Tongue (tissue), 1 donor: ENCODE measurements at regions not wholly inside any gene's neighbourhood (a gene's known extent, or its start where the extent isn't known, plus 50 kb on each side); places are given as distances from the start of the nearest gene placed in this dataset.
A peak's percentile ranks its signal among the peaks of the same experiment; 100 is the strongest.
"Not testable (repeated sequence)": the region's sequence is repeated elsewhere in the genome, so short reads cannot be mapped to it uniquely, and the experiment has no call there.

Source experiments
- DNase-seq: peaks from one replicate; pipeline ENCODE4 v3.0.0-alpha.2; 2015

DNA sequence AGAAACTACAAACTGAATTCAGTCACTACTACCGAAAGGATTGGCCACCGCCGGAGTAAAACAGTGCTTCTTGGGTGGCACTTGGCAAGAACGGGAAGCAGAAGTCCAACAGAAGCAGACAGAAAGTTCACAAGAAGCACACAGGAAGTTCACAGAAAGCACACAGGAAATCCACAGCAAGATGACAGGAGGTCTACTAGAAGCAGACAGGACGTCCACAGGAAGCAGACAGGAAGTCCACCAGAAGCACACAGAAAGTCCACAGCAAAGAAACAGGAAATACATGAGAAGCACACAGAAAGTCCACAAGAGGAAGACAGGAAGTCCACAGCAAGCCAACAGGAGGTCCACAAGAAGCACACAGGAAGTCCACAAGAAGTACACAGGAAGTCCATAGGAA is 399.2 kb upstream of the AUTS2 start:
- no peak for DNase-seq

DNA sequence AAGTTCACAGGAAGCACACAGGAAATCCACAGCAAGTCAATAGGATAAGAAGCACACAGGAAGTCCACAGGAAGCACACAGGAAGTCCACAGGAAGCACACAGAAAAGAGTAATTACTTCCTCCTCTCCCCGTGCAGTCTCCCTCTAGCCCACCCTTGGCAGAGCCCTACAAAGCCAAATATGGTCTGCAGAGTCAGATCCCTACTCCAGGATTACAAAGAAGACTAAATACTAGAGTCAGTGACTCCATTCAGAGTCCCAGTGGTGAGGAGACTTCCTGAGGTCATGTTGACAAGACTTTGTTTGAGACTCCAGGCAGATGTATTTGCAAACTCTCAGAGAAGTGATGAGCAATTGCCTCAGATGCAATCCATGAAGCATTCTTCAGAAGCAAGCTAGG is 398.6 kb upstream of the AUTS2 start:
- no peak for DNase-seq

DNA sequence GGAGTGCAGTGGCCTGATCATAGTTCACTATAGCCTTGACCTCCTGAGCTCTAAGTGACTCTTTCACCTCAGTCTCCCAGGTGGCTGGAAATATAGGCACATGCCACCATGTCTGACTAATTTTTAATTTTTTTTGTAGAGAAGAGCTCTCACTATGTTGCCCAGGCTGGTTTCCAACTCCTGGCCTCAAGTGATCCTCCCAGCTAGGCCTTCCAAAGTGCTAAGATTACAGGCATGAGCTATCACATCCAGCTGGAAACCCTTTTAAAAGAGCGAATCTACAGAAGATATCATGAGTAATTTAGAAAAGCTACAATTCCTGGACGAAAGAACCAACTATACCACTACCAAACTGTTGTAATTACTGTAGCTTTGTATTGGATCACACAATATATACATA is 394.4 kb upstream of the AUTS2 start:
- DNase-seq, result peak; percentile 14

DNA sequence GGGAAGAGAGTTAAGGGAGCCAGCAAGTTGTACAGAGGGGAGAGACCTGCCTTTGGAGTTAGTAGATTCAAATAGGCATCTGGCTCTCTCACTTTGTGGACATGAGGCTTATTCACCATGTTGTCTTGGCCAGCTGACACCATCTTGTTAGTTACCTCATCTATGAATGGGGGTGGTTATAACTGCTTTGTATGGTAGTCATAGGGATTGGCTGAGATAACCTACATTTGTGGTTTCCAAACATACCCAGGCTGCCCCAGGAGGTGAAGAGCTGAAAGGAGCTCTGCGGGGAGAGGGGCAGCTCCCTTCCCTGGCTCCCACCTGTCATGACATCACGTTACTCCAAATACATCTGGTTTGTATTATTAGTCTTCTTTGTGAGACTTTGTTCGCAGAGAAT is 393.3 kb upstream of the AUTS2 start:
- DNase-seq, result peak; percentile 23

DNA sequence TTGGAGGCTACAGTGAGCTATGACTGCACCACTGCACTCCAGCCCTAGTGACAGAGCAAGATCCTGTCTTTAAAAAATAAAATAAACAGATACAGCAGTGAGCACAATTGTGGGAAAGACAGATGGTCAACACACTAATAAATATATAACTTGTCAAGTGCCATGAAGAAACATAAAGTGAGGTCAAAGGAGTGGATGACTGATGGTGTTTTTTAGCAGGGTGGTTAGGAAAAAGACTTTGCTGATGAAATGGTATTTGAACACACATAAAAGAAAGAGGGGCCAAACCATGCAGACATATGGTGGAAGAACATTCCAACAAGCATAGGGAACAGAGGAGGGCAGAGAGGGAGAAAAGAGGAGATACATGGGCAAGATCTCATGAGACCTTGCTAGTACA is 392.7 kb upstream of the AUTS2 start:
- no peak for DNase-seq

DNA sequence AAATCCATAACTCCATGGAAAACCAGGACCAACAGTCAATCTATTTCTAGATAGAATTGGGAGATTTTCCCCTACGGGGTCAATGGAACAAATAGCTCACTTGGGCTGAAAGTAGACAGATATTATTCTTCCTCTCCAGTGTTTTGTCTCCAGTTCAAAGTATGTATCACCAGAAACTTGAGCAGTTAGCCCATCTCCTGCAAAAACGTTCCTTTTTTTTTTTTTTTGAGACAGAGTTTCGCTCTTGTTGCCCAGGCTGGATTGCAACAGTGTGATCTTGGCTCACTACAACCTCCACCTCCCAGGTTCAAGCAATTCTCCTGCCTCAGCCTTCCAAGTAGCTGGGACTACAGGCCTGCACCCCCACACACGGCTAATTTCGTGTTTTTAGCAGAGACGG is 390.0 kb upstream of the AUTS2 start:
- no peak for DNase-seq

DNA sequence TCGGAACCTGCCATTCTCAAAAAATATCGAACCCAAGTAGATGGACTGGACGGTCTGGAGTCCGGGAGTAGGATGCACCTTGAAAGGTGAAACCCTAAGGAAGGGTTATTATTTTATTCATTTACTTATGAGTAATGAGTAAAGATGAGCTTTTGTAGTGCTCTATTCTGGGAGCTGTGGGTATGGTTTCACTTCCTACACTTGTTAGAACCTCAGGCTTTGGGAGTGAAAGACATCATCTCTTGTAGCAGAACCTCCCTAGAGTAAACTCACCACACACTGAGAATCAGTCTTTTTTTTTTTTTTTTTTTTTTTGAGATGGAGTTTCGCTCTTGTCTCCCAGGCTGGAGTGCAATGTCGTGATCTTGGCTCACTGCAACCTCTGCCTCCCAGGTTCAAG is 389.4 kb upstream of the AUTS2 start:
- no peak for DNase-seq

DNA sequence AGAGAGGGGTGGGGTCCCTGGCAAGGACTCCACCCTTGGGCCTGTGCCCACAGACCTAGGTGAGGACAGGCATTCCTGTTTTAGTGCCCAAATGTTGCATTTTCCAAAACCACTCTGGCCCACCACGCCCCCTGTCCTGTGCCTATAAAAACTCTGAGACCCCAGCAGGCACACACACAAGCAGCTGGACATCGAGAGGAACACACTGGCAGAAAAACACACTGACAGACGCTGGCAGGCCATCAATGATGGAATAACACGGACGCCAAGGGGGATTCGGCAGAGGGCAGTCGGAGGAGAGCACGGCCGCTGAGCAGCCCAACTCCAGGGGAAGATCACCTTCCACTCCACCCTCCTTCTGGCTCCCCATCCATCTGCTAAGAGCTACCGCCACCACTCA is 386.9 kb upstream of the AUTS2 start:
- DNase-seq, result peak; percentile 16

DNA sequence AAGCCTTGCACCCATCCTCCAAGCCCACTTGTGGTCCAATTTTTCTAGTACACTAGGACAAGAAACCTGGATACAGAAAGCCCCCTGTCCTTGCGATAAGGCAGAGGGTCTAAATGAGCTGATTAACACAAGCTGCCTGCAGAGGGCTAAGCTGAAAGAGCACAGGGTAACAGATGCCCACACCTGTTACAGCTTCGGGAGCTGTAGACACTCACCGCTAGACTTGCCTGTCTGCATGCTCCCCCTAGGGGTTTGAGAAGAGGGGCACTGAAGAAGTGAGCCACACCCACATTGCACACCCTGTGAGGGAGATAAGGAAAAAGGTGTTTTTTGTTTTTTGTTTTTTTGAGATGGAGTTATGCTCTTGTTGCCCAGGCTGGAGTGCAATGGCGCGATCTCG is 386.5 kb upstream of the AUTS2 start:
- peak; percentile 51 for DNase-seq

DNA sequence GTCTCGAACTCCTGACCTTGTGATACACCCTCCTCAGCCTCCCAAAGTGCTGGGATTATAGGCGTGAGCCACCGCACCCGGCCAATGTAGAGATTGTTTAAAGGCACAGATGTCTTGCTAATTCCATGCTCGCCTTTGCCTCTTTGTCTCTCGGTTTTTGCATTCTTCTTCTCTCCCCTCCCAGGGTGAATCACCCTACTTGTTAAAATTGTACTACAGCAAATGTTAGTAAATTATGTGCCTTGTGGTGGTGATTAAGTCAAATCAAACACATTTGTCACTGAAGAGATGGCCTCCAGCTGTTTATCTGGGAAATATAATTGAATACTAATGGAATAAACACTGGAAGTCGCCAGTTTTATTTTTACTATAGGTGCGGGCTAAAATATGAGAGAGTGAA is 384.4 kb upstream of the AUTS2 start:
- DNase-seq, result no peak

DNA sequence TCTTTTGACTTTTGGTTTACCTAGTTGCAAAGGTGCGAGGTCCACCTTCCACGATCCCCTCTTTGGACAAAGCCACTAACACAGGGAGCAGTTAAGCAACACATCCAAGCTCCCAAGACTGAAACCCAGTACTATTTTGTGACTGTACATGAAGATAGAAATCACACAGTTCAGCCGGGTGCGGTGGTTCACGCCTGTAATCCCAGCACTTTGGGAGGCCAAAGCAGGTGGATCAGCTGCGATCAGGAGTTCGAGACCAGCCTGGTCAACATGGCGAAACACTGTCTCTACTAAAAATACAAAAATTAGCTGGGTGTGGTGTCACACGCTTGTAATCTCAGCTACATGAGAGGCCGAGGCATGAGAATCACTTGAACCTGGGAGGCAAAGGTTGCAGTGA is 382.8 kb upstream of the AUTS2 start:
- DNase-seq, result not testable (repeated sequence)

DNA sequence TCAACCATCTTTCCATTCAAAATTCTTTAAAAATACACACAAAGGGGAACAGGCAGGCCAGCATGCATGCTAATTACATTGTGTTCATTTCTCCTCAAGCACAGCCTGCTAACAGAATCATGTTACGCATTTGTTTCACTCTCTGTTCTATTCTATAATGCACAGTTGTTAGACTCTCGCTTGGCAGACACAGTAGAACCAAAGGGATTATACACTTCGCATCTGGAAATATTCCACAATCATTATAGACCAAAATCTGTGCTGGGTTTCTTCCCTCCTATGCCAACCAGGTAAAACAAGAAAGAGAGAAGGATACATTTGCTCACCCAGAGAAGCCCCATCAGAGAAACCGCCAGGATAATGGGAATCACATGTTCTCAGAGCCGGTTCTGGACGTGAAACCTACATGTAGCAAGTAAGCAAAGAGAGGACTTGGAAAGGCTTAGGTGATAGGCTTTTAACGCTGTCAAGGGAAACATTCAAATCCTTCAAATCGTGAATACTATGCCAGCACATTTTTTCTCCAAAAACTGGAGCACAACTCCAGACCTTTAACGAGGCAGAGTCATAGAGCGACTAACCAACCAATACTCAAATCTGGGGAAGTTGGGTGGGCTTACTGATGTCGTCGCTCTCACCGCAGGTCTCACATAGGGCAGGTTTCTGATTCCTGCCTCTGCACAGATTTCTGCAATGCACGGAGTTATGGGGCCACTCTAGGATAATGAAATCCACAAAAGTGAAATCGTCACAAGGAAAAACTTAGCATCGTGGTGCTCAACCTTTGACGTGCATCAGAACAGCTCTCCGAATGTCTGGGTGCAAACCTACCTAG is 380.5 kb upstream of the AUTS2 start:
- peak; percentile 86 for DNase-seq

DNA sequence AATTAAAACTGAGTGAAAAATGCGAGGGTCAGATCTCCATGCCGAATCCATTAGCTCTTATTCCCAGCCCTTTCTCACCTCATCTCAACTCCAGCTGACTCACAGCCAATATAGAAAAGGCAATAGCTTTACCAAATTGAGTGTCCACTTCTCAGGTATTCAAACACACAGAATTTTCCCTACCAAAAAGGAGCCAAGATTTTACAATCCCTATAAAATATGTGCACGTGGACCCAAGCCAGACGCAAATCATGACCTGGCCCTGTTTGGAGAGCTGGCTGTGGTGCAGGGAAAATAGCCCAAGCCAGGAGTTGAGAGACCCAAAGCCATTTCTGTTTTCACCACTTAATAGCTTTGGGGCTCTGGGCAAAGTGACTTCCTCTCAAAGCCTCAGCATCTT is 379.7 kb upstream of the AUTS2 start:
- peak; percentile 41 for DNase-seq

DNA sequence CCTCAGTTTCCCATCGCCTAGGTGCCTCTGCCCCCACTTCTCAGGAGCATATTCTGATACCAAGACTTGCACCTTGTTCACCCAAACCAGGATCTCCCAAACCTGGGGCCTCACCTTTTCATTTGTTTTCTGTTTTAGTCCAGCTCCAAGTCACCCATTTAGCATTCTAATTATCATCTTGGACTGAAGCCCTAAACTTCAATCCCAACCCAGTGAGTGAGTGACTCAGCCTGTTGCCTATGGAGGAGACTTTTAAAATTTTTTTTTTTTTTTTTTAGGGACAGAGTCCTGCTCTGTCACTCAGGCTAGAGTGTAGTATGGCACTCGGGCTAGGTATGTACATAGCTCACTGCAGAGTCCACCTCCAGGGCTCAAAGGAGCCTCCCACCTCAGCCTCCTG is 378.9 kb upstream of the AUTS2 start:
- DNase-seq, result no peak

DNA sequence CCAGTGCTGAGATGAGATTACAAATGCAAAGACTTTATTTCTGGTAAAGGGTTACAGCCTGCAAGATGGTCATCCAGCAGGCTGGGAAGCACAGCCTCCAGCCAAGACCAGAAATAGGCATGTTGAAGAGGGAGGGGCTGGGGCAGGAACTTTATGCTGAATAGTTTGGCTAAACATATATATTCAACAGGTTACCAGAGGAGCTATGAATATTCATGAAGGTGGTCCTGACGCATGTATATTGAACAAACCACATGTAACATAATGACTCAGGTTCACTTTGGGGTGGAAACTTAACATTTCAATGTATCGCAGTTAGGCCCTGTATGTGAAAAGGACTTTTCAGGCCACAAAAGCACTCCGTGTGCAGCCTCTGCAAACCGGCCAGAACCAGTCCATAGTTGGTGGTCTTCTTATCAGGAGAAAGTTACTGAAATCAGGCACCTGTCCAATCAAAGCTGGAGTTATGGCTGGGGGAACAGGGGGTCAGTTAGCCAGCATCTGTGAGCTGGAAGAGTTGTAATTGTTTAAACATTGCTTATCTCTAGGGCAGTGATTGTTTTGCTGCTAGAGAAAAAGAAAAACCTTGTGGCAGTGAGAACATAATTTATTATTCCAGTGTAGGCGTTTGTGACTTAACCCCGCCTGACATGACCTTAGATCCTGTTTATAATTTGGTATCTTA is 372.9 kb upstream of the AUTS2 start:
- no peak for DNase-seq

DNA sequence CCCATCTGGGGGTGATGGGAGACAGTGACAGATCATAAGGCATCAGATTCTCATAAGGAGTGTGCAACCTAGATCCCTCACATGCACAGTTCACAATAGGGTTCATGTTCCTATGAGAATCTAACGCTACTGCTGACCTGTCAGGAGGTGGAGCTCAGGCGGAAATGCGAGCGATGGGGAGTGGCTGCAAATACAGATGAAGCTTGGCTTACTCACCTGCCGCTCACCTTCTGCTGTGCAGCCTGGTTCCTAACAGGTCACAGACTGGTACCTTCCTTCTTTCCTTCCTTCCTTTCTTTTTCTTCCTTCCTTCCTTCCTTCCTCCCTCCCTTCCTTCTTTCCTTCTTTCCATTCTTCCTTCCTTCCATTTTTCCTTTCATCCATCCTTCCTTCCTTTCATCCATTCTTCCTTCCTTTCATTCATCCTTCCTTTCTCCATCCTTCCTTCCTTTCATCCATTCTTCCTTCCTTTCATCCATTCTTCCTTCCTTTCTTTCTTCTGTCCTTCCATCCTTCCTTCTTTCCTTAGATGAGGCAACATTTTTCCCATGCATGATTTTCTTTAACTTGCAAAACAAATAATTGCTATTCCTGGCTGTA is 370.0 kb upstream of the AUTS2 start:
- no peak for DNase-seq

DNA sequence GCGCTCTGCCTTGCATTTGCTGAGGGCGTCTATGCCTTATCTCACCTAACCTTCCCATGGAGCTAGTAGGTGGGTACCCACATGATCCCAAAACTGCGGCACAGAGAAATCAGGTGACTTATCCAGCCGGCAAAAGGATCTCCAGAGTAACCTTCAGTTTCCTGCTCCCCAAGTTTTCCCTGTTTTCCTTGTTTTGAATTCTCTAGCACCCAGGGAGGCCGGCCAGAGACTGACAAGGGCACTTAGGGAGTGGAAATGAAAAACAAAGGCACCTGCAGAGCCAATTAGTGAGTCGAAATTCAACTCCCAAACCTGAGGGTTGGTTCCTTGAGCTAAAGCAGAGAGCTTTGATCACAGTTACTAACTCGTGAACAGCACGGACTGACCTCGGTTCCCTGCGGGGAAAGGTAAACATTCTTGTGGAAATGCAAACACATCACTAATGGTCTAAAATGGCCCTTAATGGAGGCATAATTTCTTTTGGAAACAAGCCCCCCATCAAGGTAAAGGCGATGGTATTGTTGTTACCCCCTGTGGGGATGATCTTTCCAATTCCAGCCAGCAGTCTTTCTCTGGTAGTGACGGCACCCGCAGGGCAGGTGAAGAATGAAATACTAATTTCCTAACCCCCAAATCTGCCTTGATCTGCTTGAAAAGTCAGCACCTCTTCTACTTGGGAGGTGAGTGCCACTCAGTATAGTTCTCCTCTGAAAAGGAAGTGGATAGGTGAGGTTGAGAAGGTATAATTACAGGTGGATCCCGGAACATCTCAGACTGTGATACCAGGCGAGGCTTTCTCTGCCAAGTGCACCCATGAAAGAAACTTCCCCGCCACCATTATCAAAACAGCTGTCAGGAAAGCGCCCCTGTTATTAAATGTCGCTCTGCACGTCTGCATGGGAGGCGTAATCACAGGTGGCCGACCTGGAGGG is 365.6 kb upstream of the AUTS2 start:
- no peak for DNase-seq

DNA sequence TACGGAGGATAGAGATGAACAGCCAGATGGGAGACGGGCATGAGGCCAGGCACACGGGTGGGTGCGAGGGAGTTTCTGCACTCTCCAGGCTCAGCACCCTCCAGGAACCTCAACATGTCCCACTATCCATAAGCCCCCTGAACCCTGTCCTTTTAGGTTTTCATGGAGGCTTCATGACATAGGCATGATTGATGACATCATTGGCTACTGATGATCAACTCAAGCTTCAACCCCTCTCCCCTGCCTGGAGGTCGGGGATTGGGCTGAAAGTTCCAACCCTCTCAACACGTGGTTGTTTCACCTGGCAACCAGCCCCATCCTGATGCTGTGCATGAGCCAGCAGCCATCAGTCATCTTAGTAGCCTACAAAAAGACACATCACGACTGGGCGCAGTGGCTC is 360.7 kb upstream of the AUTS2 start:
- no peak for DNase-seq

DNA sequence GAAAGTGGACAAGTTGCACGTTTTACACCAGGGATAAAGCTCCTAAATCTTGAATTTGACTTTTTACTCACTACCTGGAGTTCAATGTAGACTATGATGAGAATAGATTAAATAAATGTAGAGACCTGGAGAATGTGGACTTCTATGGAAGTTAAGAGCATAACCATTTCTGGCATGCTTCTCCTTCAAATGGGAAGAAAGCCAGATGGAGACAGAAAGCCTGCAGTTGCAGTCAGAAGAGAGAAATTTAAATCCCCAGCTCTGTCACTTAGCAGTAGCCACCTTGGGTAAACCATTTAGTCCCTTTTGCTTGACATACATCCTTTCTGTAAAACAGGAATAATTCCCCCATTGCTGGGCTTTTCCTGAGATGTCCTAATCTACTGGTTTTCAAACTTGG is 355.3 kb upstream of the AUTS2 start:
- DNase-seq, result peak; percentile 43

DNA sequence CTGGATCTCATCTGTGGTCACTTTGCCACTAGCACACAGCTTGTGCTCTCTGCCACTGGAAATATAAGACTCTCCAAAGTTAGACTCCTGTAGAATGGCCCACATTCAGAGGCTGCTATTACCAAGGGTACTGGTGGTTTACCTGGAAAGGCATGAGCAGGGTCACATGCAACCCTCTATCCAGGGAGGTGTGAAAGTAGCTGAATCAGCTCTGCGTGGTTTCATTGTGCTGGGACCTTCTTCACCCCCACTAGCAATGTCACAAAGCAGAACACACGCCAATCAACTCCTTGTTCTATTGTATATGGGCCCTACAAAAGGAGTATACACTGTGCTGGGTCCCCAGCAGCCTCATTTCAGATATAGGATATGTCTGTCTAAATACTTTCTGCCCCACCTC is 353.6 kb upstream of the AUTS2 start:
- DNase-seq, result no peak

DNA sequence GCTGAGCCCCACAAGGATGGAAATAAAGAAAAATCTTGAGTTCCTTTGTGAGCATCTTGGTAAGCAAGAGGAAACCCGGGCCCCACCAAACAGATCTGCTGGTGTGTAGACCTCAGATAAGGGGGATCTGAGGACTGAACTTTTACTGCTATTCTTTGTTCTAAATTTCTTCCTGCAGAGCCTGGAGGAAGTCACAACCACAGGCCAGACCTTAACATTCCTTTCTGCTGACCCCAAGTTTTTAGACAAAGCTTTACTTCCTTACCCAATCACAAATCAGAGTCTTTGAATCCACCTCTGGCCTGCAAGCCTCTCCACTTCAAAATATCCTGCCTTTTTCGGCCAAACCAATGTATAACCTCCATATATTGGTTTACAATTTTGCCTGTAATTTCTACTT is 352.6 kb upstream of the AUTS2 start:
- DNase-seq, result no peak

DNA sequence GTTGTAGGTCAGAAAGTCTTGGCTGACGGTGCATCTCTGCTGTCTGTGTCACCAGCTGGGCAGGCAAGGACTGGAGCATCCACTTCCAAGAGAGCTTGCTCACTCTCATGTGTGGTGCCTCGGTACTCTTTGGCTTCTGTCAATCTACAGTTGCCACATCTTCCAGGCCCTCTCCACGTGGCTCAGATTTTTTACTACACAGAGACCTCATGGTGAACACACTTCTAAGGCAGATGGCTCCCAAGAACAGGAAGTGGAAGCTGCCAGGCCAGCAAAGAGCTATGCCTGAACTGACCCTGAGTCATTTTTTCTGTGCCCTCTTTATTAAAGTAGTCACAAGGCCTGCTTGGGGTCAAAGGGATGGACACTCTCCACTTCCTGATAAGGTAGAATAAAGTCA is 351.5 kb upstream of the AUTS2 start:
- DNase-seq, result no peak
